GM23338 (cell line): ENCODE measurements at regions not wholly inside any gene's neighbourhood (a gene's known extent, or its start where the extent isn't known, plus 50 kb on each side); places are given as distances from the start of the nearest gene placed in this dataset.

Experiments
- CREB1 ChIP-seq: fragments of 250-450 bp; sonication (Bioruptor Pico); IDR thresholded peaks from 2 replicates; pipeline ENCODE4 v1.5.0; 2020; ENCODE audit warnings: low read depth, mild to moderate bottlenecking, moderate library complexity
- CTCF ChIP-seq, 2 experiments: fragments of 200-600 bp in 1 of 2; sonication (generic) in 1 of 2; conservative IDR thresholded peaks; 2 replicates each; pipeline versions ENCODE4 v1.5.1 to v1.6.1; 2016 to 2017; ENCODE audit warnings: antibody characterized with exemption in 2 of 2, low read depth in 2 of 2, mild to moderate bottlenecking in 2 of 2, moderate library complexity in 1 of 2
- ETS1 ChIP-seq: IDR thresholded peaks from 2 replicates; pipeline ENCODE4 v1.6.1; 2016; ENCODE audit warnings: antibody characterized with exemption
- EZH2 ChIP-seq: fragments of 200-600 bp; sonication (generic); IDR thresholded peaks from one replicate; pipeline ENCODE4 v1.8.0; 2017; ENCODE audit warnings: antibody characterized with exemption, mild to moderate bottlenecking, low read depth; ENCODE audit not compliant: unreplicated experiment
- EZH2phosphoT487 ChIP-seq: fragments of 200-600 bp; sonication (generic); IDR thresholded peaks from one replicate; pipeline ENCODE4 v1.8.1; 2018; ENCODE audit warnings: antibody characterized with exemption; ENCODE audit not compliant: unreplicated experiment
- JUNB ChIP-seq: IDR thresholded peaks from one replicate; pipeline ENCODE4 v1.6.1; 2016; ENCODE audit warnings: antibody characterized with exemption; ENCODE audit not compliant: unreplicated experiment
- POLR2AphosphoS5 ChIP-seq: IDR thresholded peaks from 2 replicates; pipeline ENCODE4 v1.6.1; 2016; ENCODE audit warnings: antibody characterized with exemption, low read depth
- REST ChIP-seq: IDR thresholded peaks from one replicate; pipeline ENCODE4 v1.6.1; 2018; ENCODE audit warnings: antibody characterized with exemption; ENCODE audit not compliant: unreplicated experiment
- ZNF114 ChIP-seq: fragments of 250-450 bp; sonication (Bioruptor Pico); IDR thresholded peaks from 2 replicates; pipeline ENCODE4 v1.5.0; 2020; ENCODE audit warnings: mild to moderate bottlenecking, moderate library complexity
- ZNF331 ChIP-seq: fragments of 250-450 bp; sonication (Bioruptor Pico); IDR thresholded peaks from 2 replicates; pipeline ENCODE4 v1.5.0; 2020; ENCODE audit warnings: low read depth, mild to moderate bottlenecking, moderate library complexity
- TF ChIP-seq, protein P1 (sequence below): fragments of 250-450 bp; sonication (Bioruptor Pico); IDR thresholded peaks from 2 replicates; pipeline ENCODE4 v1.5.0; 2020; ENCODE audit warnings: mild to moderate bottlenecking, moderate library complexity

DNA sequence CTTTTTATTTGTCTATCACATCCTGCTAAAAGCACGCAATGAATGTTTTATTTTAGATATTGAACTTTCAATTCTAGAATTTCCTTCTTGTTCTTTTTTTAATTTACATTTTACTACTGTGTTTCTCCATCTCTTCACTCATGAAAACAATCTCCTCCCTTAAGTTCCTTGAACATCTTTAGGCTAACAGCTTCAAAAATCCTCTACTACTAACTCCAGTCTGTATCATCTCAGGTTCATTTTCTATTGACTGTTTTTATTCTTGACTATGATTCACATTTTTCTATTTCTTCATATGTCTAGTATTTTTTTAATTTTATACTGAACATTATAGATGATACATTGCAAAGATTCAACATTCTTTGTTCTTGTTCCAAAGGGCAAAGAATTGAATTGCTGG, 79.2 kb upstream of the NCK2 start:
- no peak for TF ChIP-seq CTCF (conservative IDR thresholded peaks at IDR 0.05; ENCODE audit: low read depth in 2 of 2)
- TF ChIP-seq ZNF331 (CRISPR knock-in tag), result no peak
- no peak for TF ChIP-seq EZH2phosphoT487
- no peak for TF ChIP-seq EZH2
- no peak for TF ChIP-seq CREB1
- TF ChIP-seq POLR2AphosphoS5, result no peak
- no peak for TF ChIP-seq JUNB
- no peak for TF ChIP-seq REST
- no peak for TF ChIP-seq ETS1
- TF ChIP-seq, protein P1, sequence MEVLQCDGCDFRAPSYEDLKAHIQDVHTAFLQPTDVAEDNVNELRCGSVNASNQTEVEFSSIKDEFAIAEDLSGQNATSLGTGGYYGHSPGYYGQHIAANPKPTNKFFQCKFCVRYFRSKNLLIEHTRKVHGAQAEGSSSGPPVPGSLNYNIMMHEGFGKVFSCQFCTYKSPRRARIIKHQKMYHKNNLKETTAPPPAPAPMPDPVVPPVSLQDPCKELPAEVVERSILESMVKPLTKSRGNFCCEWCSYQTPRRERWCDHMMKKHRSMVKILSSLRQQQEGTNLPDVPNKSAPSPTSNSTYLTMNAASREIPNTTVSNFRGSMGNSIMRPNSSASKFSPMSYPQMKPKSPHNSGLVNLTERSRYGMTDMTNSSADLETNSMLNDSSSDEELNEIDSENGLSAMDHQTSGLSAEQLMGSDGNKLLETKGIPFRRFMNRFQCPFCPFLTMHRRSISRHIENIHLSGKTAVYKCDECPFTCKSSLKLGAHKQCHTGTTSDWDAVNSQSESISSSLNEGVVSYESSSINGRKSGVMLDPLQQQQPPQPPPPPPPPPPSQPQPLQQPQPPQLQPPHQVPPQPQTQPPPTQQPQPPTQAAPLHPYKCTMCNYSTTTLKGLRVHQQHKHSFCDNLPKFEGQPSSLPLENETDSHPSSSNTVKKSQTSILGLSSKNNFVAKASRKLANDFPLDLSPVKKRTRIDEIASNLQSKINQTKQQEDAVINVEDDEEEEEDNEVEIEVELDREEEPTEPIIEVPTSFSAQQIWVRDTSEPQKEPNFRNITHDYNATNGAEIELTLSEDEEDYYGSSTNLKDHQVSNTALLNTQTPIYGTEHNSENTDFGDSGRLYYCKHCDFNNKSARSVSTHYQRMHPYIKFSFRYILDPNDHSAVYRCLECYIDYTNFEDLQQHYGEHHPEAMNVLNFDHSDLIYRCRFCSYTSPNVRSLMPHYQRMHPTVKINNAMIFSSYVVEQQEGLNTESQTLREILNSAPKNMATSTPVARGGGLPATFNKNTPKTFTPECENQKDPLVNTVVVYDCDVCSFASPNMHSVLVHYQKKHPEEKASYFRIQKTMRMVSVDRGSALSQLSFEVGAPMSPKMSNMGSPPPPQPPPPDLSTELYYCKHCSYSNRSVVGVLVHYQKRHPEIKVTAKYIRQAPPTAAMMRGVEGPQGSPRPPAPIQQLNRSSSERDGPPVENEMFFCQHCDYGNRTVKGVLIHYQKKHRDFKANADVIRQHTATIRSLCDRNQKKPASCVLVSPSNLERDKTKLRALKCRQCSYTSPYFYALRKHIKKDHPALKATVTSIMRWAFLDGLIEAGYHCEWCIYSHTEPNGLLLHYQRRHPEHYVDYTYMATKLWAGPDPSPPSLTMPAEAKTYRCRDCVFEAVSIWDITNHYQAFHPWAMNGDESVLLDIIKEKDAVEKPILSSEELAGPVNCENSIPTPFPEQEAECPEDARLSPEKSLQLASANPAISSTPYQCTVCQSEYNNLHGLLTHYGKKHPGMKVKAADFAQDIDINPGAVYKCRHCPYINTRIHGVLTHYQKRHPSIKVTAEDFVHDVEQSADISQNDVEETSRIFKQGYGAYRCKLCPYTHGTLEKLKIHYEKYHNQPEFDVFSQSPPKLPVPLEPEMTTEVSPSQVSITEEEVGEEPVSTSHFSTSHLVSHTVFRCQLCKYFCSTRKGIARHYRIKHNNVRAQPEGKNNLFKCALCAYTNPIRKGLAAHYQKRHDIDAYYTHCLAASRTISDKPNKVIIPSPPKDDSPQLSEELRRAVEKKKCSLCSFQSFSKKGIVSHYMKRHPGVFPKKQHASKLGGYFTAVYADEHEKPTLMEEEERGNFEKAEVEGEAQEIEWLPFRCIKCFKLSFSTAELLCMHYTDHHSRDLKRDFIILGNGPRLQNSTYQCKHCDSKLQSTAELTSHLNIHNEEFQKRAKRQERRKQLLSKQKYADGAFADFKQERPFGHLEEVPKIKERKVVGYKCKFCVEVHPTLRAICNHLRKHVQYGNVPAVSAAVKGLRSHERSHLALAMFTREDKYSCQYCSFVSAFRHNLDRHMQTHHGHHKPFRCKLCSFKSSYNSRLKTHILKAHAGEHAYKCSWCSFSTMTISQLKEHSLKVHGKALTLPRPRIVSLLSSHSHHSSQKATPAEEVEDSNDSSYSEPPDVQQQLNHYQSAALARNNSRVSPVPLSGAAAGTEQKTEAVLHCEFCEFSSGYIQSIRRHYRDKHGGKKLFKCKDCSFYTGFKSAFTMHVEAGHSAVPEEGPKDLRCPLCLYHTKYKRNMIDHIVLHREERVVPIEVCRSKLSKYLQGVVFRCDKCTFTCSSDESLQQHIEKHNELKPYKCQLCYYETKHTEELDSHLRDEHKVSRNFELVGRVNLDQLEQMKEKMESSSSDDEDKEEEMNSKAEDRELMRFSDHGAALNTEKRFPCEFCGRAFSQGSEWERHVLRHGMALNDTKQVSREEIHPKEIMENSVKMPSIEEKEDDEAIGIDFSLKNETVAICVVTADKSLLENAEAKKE (CRISPR knock-in tag), result no peak
- TF ChIP-seq ZNF114 (CRISPR knock-in tag), result no peak
